ENCODE measurements at regions not wholly inside any gene's neighbourhood (a gene's known extent, or its start where the extent isn't known, plus 50 kb on each side); places are given as distances from the start of the nearest gene placed in this dataset.

DNA sequence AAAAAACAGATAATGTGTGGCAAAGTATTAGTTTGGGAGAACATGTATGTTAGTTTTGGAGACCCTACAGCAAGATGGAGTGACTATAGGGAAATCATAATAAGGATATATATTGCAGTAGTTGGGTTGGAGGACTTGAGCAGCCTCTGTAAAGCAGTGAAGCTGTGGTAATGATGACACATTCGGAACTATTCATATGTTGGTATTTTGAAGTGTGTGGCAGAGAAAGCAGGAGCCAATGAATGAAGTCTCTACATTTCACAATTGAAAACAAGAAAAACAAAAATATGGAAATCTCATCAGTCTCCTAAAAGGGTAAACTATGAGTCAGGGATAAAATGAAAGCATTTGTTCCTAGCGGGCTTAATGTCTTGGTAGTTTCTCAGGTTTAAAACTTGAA is 645.9 kb downstream of the OTOL1 start:
- Mint-ChIP-seq H3K27ac (no peak overlapping the region), H3K4me3 (no peak overlapping the region), H3K9me3 (peaks cover 9% of the 10 kb centered on the region), H3K27me3 (no peaks in the 10 kb centered on the region), H3K4me1 (ENCODE audit: low read depth) (no peaks in the 10 kb centered on the region), H3K36me3 (ENCODE audit: low read depth) (no peaks in the 10 kb centered on the region)
- intact Hi-C loops (cut with micrococcal nuclease), result no loop called here

DNA sequence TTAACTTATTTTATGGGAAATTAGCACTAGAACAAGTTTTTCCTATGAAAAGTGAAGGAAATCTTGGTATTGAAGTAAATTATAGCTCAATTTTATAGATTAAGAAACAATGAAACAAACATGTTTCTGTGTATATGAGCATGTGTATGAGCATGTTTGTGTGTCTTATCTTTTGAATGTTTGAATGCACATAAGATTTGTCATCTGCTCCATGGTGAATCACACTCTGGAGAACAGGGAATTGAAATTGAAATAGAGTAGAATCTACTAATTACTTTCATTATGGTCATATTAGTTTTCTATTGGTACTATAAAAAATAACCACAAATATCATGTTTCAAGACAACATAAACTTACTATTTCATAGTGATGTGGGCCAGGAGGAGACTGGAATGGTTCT is 646.6 kb downstream of the OTOL1 start:
- Mint-ChIP-seq H3K36me3 (ENCODE audit: low read depth) (no peaks in the 10 kb centered on the region), H3K9me3 (peaks cover 9% of the 10 kb centered on the region), H3K27me3 (no peaks in the 10 kb centered on the region), H3K27ac (no peak overlapping the region), H3K4me1 (ENCODE audit: low read depth) (no peaks in the 10 kb centered on the region), H3K4me3 (no peak overlapping the region)
- intact Hi-C loops (cut with micrococcal nuclease), result no loop called here

DNA sequence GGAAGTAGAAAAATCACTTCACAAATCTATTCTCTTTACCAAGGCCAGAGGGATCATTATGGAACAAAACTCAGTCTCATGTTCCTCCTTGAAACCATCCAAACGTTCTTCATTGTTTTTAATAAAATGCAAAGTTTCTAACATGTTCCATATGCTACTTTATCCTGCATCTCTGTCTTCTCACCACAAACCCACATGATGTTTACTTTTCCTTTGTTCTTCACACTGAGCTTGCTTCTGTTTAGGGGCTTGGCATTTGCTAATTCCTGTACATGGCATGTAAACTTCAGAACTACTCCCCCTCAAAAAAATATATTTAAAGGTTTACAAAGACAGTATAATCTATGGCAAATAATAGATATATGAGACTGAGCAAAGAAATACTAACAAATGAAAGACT is 651.4 kb downstream of the OTOL1 start:
- no peaks in the 10 kb centered on the region for H3K4me1 Mint-ChIP-seq (ENCODE audit: low read depth)
- no peak overlapping the region for H3K27ac Mint-ChIP-seq
- no peaks in the 10 kb centered on the region for H3K36me3 Mint-ChIP-seq (ENCODE audit: low read depth)
- H3K4me3 Mint-ChIP-seq, result no peak overlapping the region
- intact Hi-C loops (cut with micrococcal nuclease), result no loop called here
- no peaks in the 10 kb centered on the region for H3K27me3 Mint-ChIP-seq
- H3K9me3 Mint-ChIP-seq, result peaks cover 9% of the 10 kb centered on the region

DNA sequence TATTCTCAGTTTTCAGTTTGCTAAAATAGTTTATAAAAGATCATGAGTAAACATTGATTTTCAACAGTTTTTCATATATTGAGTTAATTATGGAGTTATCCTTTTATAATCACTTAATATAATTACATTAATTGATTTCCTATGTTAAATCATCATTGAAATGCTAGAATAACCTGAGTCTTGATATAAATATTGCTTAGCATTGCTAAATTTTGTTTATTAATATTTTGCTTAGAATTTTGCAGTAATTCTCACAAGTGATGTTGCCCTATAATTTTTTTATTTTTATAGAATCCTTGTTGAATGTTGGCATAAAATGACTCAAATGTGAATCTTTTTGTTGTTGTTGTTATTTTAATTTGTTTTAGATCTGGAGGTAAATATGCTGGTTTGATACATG is 654.2 kb downstream of the OTOL1 start:
- H3K9me3 Mint-ChIP-seq, result no peaks in the 10 kb centered on the region
- intact Hi-C loops (cut with micrococcal nuclease), result no loop called here
- H3K4me3 Mint-ChIP-seq, result no peak overlapping the region
- H3K27me3 Mint-ChIP-seq, result no peaks in the 10 kb centered on the region
- H3K4me1 Mint-ChIP-seq (ENCODE audit: low read depth), result no peaks in the 10 kb centered on the region
- no peaks in the 10 kb centered on the region for H3K36me3 Mint-ChIP-seq (ENCODE audit: low read depth)
- no peak overlapping the region for H3K27ac Mint-ChIP-seq

DNA sequence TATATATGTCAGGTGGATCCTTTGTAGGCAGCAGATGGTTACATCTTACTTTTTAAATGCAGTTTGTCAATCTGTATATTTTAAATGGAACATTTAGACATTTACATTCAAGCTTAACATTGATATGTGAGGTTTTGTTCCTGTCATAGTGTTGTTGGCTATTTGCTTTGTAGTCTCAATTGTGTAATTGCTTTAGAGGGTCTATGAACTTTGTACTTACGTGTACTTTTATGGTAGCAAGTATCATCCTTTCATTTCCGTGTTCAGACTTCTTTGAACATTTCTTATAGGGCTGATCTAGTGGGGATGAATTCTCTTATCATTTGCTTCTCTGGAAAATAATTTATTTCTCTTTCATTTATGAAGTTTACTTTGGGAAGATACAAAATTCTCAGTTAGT is 656.0 kb downstream of the OTOL1 start:
- H3K4me3 Mint-ChIP-seq, result no peak overlapping the region
- no peak overlapping the region for H3K27ac Mint-ChIP-seq
- H3K36me3 Mint-ChIP-seq (ENCODE audit: low read depth), result no peaks in the 10 kb centered on the region
- H3K27me3 Mint-ChIP-seq, result no peaks in the 10 kb centered on the region
- H3K4me1 Mint-ChIP-seq (ENCODE audit: low read depth), result no peaks in the 10 kb centered on the region
- no peaks in the 10 kb centered on the region for H3K9me3 Mint-ChIP-seq
- intact Hi-C loops (cut with micrococcal nuclease), result no loop called here

DNA sequence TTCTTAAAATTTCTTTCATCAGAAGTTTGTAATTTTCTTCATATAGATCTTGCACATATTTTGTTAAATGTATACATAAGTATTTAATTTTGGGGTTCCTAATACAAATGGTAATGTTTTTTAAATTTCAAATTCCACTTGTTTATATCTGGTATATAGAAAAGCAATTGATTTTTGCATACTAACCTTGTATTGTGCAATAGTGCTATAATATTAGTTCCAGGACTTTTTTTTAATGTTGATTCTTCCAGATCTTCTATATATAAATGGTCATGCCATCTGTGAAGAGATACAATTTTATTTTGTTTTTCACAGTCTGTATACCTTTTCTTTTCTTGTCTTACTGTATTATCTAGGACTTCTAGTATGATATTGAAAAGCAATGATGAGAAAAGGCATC is 665.0 kb downstream of the OTOL1 start:
- Mint-ChIP-seq H3K9me3 (peaks cover 18% of the 10 kb centered on the region), H3K4me1 (ENCODE audit: low read depth) (no peaks in the 10 kb centered on the region), H3K4me3 (no peak overlapping the region), H3K27me3 (no peaks in the 10 kb centered on the region), H3K27ac (no peak overlapping the region), H3K36me3 (ENCODE audit: low read depth) (no peaks in the 10 kb centered on the region)
- intact Hi-C loops (cut with micrococcal nuclease), result no loop called here

DNA sequence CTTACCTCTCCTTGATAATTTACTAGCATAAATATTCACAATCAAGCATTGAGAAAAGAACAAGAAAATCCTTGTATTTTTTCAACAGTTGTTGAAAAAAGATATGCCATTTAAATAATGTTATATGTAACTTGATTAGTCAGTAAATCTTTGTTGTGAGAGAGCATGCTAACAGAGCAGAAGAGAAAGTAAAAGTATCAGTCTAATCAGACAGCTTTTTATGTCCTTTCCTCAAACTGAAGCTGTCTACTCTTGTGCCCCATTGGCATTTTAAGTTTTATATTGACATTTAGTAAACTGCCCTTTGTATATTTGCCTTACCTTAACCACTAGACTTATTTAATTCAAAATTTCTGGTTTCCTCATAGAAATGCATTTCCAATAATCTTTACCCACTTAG is 668.7 kb downstream of the OTOL1 start:
- intact Hi-C loops (cut with micrococcal nuclease), result no loop called here
- no peaks in the 10 kb centered on the region for H3K4me1 Mint-ChIP-seq (ENCODE audit: low read depth)
- H3K27ac Mint-ChIP-seq, result no peak overlapping the region
- H3K36me3 Mint-ChIP-seq (ENCODE audit: low read depth), result no peaks in the 10 kb centered on the region
- no peak overlapping the region for H3K4me3 Mint-ChIP-seq
- H3K27me3 Mint-ChIP-seq, result no peaks in the 10 kb centered on the region
- H3K9me3 Mint-ChIP-seq, result peaks cover 21% of the 10 kb centered on the region

DNA sequence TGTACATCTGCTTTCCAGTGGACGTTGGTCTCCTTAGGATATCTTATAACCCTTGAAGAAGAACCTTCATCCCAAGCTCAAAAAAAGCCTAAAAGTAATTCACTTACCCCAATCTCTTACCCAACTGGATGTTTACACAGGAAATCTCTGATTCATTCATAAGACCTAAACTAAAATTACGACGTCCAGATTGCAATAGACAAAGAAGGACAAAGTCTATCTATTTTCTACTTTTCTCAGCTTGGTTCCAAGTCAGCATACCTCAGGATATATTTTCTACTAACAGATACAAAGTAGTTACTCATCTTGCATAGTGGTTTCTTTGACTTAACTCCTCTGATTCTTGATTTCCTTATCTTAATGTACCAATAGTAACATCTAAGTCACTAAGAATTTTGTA is 669.9 kb downstream of the OTOL1 start:
- Mint-ChIP-seq H3K4me1 (ENCODE audit: low read depth) (no peaks in the 10 kb centered on the region), H3K9me3 (peaks cover 26% of the 10 kb centered on the region), H3K27me3 (no peaks in the 10 kb centered on the region), H3K27ac (no peak overlapping the region), H3K4me3 (no peak overlapping the region), H3K36me3 (ENCODE audit: low read depth) (no peaks in the 10 kb centered on the region)
- intact Hi-C loops (cut with micrococcal nuclease), result no loop called here

DNA sequence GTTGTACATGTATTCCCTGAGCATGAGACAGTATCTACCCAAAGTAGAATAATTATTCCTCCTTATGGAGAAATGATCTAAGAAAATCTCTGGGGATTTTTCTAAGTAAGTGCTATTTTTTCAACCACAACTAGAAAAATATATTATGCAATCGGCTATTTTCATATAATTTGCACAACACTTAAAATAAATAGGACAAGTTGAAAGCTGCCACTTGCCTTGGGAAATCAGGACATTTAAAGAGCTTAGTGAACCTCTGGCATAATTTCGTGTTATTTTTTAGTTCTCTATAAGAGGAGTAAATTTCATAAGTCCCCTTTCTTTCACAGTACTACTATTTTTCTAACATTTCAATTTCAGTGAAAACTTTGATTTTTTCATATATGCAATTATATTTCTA is 672.1 kb downstream of the OTOL1 start:
- Mint-ChIP-seq H3K4me1 (ENCODE audit: low read depth) (no peaks in the 10 kb centered on the region), H3K27me3 (no peaks in the 10 kb centered on the region), H3K9me3 (peaks cover 44% of the 10 kb centered on the region), H3K36me3 (ENCODE audit: low read depth) (no peaks in the 10 kb centered on the region), H3K27ac (no peak overlapping the region), H3K4me3 (no peak overlapping the region)
- intact Hi-C loops (cut with micrococcal nuclease), result no loop called here

DNA sequence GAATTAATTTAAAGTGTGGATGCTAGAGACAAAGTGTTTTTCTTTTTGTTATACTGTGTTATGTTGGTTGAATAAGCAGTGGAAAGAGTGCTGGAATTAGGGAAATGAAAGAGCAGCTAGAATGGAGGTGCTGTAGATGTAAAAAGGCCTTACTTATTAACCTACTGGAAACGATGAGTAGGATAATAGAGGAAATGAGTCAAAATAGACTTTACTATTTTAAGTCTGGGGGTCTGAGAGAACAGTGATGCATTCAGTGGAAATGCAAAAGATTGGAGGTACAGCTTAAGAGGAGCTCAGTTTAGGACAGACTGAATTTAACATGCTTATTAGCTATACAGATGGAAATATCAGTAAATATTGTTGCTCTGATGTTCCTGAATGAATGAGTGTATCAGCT is 674.0 kb downstream of the OTOL1 start:
- no peaks in the 10 kb centered on the region for H3K36me3 Mint-ChIP-seq (ENCODE audit: low read depth)
- H3K4me3 Mint-ChIP-seq, result no peak overlapping the region
- peaks cover 41% of the 10 kb centered on the region for H3K9me3 Mint-ChIP-seq
- no peaks in the 10 kb centered on the region for H3K27me3 Mint-ChIP-seq
- no peaks in the 10 kb centered on the region for H3K4me1 Mint-ChIP-seq (ENCODE audit: low read depth)
- intact Hi-C loops (cut with micrococcal nuclease), result no loop called here
- H3K27ac Mint-ChIP-seq, result no peak overlapping the region

DNA sequence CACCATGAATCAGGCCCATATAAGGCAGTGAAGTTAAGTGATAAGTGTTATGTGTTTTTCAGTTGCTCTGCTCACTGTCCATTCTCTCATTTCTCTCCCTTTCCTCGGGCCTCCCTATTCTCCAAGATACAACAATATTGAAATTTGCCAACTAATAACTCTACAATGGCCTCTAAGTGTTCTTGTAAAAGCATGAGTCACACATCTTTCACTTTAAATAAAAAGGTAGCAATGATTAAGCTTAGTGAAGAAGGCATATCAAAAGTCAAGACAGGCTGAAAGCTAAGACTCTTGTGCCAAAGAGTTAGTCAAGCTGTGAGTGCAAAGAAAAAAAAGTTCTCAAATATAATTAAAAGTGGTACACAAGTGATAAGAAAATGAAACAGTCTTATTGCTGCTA is 675.4 kb downstream of the OTOL1 start:
- Mint-ChIP-seq H3K4me1 (ENCODE audit: low read depth) (no peaks in the 10 kb centered on the region), H3K4me3 (no peak overlapping the region), H3K9me3 (peaks cover 38% of the 10 kb centered on the region), H3K27ac (no peak overlapping the region), H3K27me3 (no peaks in the 10 kb centered on the region), H3K36me3 (ENCODE audit: low read depth) (no peaks in the 10 kb centered on the region)
- intact Hi-C loops (cut with micrococcal nuclease), result no loop called here

DNA sequence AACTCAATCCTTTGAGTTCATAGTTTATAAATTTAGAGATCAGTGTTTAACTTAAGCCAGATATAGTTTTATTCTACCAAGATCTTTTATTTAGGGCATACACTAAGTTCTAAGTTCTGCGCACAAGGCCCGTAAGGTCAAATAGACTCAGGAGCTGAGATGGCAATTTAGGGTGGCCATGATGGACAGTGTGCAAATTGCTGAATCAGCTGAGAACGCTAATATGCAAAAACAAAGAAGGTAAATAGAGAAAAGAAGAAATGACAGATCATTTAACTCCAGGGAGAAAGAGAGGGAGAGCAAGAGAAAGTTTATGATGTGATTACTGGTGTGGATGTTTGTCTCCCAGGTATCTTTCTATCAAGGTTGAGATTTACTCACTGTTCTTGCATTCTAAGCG is 678.5 kb downstream of the OTOL1 start:
- H3K9me3 Mint-ChIP-seq, result peaks cover 46% of the 10 kb centered on the region
- no peaks in the 10 kb centered on the region for H3K4me1 Mint-ChIP-seq (ENCODE audit: low read depth)
- H3K36me3 Mint-ChIP-seq (ENCODE audit: low read depth), result no peaks in the 10 kb centered on the region
- H3K27me3 Mint-ChIP-seq, result no peaks in the 10 kb centered on the region
- intact Hi-C loops (cut with micrococcal nuclease), result no loop called here
- no peak overlapping the region for H3K4me3 Mint-ChIP-seq
- no peak overlapping the region for H3K27ac Mint-ChIP-seq

DNA sequence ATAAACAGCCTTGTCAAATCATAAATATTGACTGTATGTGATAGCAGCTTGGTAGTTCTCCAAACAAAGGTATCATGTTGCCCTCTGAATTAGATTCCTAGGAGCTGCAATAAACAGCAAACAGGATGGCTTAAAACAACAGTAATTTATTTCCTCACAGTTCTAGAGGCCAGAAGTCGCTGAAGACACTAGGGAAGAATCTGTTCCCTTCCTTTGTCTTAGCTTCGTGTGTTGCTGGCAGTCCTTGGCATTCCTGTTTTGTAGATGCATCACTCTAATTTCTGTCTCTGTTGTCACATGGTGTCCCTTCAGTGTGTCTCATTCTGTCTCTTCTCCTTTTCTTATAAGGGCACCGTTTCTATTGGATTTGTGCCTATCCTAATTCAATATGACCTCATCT is 679.3 kb downstream of the OTOL1 start:
- H3K4me3 Mint-ChIP-seq, result no peak overlapping the region
- H3K27me3 Mint-ChIP-seq, result no peaks in the 10 kb centered on the region
- no peak overlapping the region for H3K27ac Mint-ChIP-seq
- intact Hi-C loops (cut with micrococcal nuclease), result no loop called here
- H3K4me1 Mint-ChIP-seq (ENCODE audit: low read depth), result no peaks in the 10 kb centered on the region
- H3K36me3 Mint-ChIP-seq (ENCODE audit: low read depth), result no peaks in the 10 kb centered on the region
- H3K9me3 Mint-ChIP-seq, result peaks cover 40% of the 10 kb centered on the region

DNA sequence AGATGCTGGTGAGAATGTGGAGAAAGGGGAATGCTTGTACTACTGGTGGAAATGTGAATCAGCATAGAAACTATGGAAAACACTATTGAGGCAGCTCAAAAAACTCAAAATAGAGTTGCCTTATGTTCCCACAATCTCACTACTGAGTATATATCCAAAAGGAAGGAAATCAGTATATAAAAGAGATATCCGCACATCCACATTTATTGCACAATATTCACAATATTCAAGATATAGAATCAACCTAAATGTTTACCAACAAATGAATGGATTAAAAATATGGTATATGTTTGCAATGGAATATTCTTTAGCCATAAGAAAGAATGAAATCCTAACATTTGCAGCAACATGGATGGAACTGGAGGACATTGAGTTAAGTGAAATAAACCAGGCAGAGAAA is 686.8 kb downstream of the OTOL1 start:
- Mint-ChIP-seq H3K27me3 (no peaks in the 10 kb centered on the region), H3K36me3 (ENCODE audit: low read depth) (no peaks in the 10 kb centered on the region), H3K9me3 (peaks cover 21% of the 10 kb centered on the region), H3K27ac (no peak overlapping the region), H3K4me3 (no peak overlapping the region), H3K4me1 (ENCODE audit: low read depth) (no peaks in the 10 kb centered on the region)
- intact Hi-C loops (cut with micrococcal nuclease), result no loop called here

DNA sequence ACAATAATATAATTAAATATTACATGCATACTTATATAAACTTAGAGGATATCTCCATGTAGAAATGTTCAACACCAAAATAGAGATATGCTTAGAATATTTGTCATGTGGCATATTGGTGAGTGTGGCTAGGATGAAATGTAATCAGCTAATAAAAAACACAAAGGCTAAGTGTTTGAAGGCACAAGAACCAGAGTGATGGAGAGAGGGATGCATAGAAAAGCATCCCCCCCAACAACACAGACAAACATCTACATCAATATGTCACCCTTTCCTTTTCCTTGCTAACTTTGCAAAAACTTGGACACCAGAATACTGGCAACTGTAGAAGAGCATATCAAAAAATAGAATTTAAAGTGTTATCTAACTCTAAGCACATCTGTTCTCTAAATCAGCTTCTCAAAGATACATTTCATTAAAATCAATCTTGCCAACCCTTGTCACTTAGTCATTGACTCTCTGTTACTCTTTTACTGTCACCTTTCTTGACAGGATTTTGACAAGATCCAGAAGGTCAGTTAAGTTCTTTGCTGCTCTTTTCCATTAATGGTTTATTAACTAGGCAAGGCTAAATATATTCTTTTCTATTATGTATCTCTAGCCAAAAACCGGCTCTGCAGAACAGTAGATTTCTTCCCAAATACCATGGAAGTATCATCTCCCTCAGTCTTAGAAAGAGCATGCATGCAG is 695.9 kb downstream of the OTOL1 start:
- no peak overlapping the region for H3K4me3 Mint-ChIP-seq
- no peaks in the 10 kb centered on the region for H3K27me3 Mint-ChIP-seq
- peaks cover 22% of the 10 kb centered on the region for H3K9me3 Mint-ChIP-seq
- intact Hi-C loops (cut with micrococcal nuclease), result no loop called here
- no peak overlapping the region for H3K27ac Mint-ChIP-seq
- no peaks in the 10 kb centered on the region for H3K36me3 Mint-ChIP-seq (ENCODE audit: low read depth)
- H3K4me1 Mint-ChIP-seq (ENCODE audit: low read depth), result no peaks in the 10 kb centered on the region

Measured in dendritic cell treated with granulocyte-macrophage colony-stimulating factor and Interleukin-4, amounts not matched to agents 40 ng/mL and 50 ng/mL, for 4 days (primary cell).